SK-N-SH (cell line): ENCODE measurements at regions not wholly inside any gene's neighbourhood (a gene's known extent, or its start where the extent isn't known, plus 50 kb on each side); places are given as distances from the start of the nearest gene placed in this dataset.

Experiments
- CTCF ChIP-seq: fragments of 200-600 bp; sonication (generic); IDR thresholded peaks from 2 replicates; pipeline ENCODE4 v1.6.1; 2017; ENCODE audit warnings: antibody characterized with exemption, mild to moderate bottlenecking, moderate library complexity
- FOSL2 ChIP-seq: IDR thresholded peaks from 2 replicates; pipeline ENCODE4 v1.4.0; 2012; ENCODE audit warnings: low read depth, mild to moderate bottlenecking, moderate library complexity, borderline replicate concordance
- GATA2 ChIP-seq: sonication (generic); formaldehyde crosslinking; IDR thresholded peaks from 2 replicates; pipeline ENCODE4 v1.5.0; 2020; ENCODE audit warnings: mild to moderate bottlenecking, missing genetic modification reagents
- JUND ChIP-seq: IDR thresholded peaks from 2 replicates; pipeline ENCODE4 v1.4.0; 2012
- MAX ChIP-seq: IDR thresholded peaks from 2 replicates; pipeline ENCODE4 v1.4.0; 2012; ENCODE audit warnings: low read depth
- NRF1 ChIP-seq: IDR thresholded peaks from 2 replicates; pipeline ENCODE4 v1.6.1; 2012; ENCODE audit warnings: low read depth, mild to moderate bottlenecking, low read length
- POLR2AphosphoS5 ChIP-seq: IDR thresholded peaks from 2 replicates; pipeline ENCODE4 v1.6.1; 2012; ENCODE audit warnings: low read depth, low read length
- RAD21 ChIP-seq: IDR thresholded peaks from 2 replicates; pipeline ENCODE4 v1.6.1; 2012; ENCODE audit warnings: mild to moderate bottlenecking, low read length
- SIN3A ChIP-seq: IDR thresholded peaks from 2 replicates; pipeline ENCODE4 v1.6.1; 2012; ENCODE audit warnings: low read depth, mild to moderate bottlenecking, low read length, moderate library complexity, borderline replicate concordance
- SMC3 ChIP-seq: IDR thresholded peaks from 2 replicates; pipeline ENCODE4 v1.6.1; 2012; ENCODE audit warnings: low read depth, low read length, improper control_type of control experiment
- TAF1 ChIP-seq: IDR thresholded peaks from 2 replicates; pipeline ENCODE4 v1.6.1; 2012; ENCODE audit warnings: low read depth, mild to moderate bottlenecking, low read length, moderate library complexity, borderline replicate concordance
- YY1 ChIP-seq: IDR thresholded peaks from 2 replicates; pipeline ENCODE4 v1.4.0; 2012; ENCODE audit warnings: low read depth, mild to moderate bottlenecking

GRCh38 chr1:79796434-79796833 lies 789.9 kb upstream of the ADGRL4 start:
- TF ChIP-seq CTCF (no peak), MAX (no peak), TAF1 (no peak), SIN3A (no peak), JUND (no peak), GATA2 (no peak), NRF1 (no peak), POLR2AphosphoS5 (no peak), SMC3 (no peak), YY1 (no peak), FOSL2 (no peak), RAD21 (no peak)
